Kidney epithelial cell (primary cell): ENCODE measurements at regions not wholly inside any gene's neighbourhood (a gene's known extent, or its start where the extent isn't known, plus 50 kb on each side); places are given as distances from the start of the nearest gene placed in this dataset.

ENCODE experiments used
- DNase-seq: peaks from one replicate; pipeline ENCODE4 v3.0.0-alpha.2; 2010; ENCODE audit warnings: low read depth
- H3K27me3 ChIP-seq: 2 replicates; pipeline ENCODE4 v1.6.0; 2011; ENCODE audit warnings: low read length; ENCODE audit not compliant: control insufficient read depth, insufficient read depth
- H3K36me3 ChIP-seq: 2 replicates; pipeline ENCODE4 v1.5.1; 2011; ENCODE audit warnings: low read length; ENCODE audit not compliant: control insufficient read depth, insufficient read depth
- H3K4me3 ChIP-seq: 2 replicates; pipeline ENCODE4 v1.5.1; 2011; ENCODE audit warnings: low read depth, mild to moderate bottlenecking, control low read depth, low read length
- TF ChIP-seq, protein P1 (sequence below): IDR thresholded peaks from 2 replicates; pipeline ENCODE4 v1.5.1; 2011; ENCODE audit warnings: mild to moderate bottlenecking, moderate library complexity, low read length, control low read depth, inconsistent platforms; ENCODE audit not compliant: insufficient read depth, poor library complexity, severe bottlenecking

DNA sequence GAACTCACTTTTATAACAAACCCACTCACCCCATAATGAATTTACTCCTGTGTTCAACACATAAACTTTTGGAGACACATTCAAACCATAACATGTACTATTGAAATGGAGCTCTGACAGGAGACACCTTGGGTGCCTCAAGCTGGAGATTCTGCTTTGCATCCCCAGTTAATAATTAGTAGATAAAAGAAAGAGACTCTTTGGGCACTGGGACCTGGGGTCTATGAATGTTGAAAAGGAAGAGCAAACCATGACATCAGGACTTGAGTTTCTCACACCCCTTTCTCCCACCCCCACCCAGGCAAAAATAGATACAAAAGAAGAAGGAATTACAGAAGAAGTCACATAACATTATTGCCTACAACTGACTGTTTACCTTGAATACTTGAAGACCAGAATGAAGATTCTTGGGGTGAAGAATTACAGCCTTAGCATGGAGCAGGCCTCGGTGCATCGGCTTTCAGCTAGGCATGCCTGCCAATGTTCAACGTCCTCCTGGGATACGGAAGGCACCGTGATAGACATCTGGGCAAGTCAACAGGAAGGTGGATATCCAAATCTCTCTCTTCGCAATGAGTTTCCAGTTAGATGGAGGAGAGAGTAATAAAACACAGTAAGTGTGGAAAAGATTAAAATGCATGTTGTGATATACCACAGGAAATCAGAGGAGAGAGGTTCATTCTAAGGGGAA is 316.0 kb downstream of the TRIML1 start:
- DNase-seq: no peak
- Histone ChIP-seq H3K27me3 (no peaks in the 10 kb centered on the region), H3K4me3 (no peak overlapping the region), H3K36me3 (no peaks in the 10 kb centered on the region)
- TF ChIP-seq, protein P1, sequence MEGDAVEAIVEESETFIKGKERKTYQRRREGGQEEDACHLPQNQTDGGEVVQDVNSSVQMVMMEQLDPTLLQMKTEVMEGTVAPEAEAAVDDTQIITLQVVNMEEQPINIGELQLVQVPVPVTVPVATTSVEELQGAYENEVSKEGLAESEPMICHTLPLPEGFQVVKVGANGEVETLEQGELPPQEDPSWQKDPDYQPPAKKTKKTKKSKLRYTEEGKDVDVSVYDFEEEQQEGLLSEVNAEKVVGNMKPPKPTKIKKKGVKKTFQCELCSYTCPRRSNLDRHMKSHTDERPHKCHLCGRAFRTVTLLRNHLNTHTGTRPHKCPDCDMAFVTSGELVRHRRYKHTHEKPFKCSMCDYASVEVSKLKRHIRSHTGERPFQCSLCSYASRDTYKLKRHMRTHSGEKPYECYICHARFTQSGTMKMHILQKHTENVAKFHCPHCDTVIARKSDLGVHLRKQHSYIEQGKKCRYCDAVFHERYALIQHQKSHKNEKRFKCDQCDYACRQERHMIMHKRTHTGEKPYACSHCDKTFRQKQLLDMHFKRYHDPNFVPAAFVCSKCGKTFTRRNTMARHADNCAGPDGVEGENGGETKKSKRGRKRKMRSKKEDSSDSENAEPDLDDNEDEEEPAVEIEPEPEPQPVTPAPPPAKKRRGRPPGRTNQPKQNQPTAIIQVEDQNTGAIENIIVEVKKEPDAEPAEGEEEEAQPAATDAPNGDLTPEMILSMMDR: no peak

DNA sequence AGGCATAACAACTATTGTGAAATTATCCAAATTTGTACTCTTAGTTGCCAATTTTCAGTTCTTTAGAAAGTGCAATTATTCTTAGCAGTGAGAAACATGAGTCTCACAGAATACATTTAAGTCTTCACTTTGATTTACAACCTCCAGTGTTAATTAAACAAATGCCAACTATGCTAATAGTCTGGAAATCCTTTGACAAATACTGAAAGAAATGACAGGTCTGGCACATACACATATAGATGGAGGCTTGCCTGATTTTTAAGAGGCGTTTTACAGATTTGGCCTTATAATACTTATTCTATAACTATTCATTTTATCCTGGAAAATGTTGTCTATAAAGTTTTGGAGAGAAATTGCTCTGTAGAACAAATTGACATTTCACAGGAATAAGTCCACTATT is 320.1 kb downstream of the TRIML1 start:
- DNase-seq: no peak
- Histone ChIP-seq H3K36me3 (no peaks in the 10 kb centered on the region), H3K27me3 (no peaks in the 10 kb centered on the region), H3K4me3 (no peak overlapping the region)
- TF ChIP-seq, protein P1: no peak

DNA sequence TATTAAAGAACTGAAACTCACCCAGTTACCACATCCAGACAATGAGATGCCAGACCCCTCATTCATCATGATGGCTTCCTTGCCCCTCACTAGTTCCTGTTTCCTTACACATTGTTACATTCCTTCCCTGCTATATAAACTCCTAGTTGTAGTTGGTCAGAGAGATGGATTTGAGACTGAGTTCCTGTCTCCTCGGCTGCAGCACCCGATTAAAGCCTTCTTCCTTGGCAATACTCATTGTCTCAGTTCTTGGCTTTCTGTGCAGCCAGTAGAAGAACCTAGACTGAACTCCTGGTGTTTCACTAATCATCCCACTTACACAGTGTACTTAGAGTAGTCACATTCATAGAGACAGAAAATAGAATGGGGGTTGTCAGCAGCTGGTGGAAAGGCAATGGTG is 324.7 kb downstream of the TRIML1 start:
- Histone ChIP-seq H3K27me3 (no peaks in the 10 kb centered on the region), H3K4me3 (no peak overlapping the region), H3K36me3 (no peaks in the 10 kb centered on the region)
- no peak for DNase-seq
- TF ChIP-seq, protein P1: no peak

DNA sequence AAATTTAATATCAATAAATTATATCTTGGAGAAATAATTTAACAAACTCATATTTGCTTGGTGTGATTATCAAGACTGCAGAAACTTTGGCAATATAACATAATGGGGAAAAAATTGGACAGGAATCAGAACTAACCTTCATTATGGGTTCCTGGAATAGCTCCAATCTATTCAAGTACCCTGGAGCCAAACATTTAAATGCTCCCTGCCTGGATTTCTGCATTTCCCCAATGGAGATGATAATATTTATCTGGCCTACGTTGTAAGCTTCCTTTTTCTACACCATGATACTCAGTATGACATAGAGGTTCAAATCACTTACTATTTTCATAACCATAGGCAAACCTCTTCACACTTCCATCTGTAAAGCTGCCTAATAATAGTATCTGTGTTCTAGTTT is 326.8 kb downstream of the TRIML1 start:
- no peak for DNase-seq
- Histone ChIP-seq H3K36me3 (no peaks in the 10 kb centered on the region), H3K27me3 (no peaks in the 10 kb centered on the region), H3K4me3 (no peak overlapping the region)
- TF ChIP-seq, protein P1: no peak

DNA sequence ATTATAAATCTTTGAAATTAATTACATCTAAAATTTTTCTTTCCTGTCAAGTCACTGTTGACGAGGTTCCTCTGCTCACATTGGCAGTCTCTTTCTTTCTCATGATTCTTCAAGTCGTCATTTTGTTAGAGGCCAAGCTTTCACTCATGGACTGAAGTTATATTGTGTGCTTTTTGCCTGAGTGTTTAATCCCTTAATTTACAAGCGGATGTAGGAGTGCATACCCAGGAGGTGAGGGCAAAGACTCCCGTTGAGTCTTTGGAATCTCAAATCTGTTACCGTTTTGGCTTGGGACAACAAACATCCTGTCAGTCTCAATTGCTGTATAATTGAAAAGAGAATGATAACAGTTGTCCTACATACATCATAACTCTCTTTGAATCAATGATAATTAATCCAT is 345.0 kb downstream of the TRIML1 start:
- Histone ChIP-seq H3K36me3 (no peaks in the 10 kb centered on the region), H3K27me3 (no peaks in the 10 kb centered on the region), H3K4me3 (no peak overlapping the region)
- TF ChIP-seq, protein P1: no peak
- DNase-seq: no peak

DNA sequence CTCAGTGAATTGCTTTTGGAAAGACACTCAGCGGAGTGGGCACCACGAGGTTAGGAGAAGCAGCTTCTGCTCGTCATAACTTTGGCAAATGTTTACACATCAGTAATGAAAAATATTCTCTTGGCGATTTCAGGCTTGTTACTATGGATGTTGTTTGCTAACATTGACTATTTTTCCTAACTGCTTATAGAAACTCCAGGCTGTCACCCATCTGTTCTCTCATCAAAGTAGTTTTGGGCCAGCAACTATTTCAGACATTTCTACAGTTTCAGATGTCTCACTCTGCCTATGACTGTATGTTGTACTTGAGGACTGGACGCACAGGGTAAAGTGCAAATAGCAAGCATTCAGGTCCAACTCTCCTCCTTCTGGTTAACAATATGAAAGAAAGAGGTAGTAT is 346.7 kb downstream of the TRIML1 start:
- TF ChIP-seq, protein P1: no peak
- no peak overlapping the region for H3K4me3 ChIP-seq
- H3K36me3 ChIP-seq: no peaks in the 10 kb centered on the region
- H3K27me3 ChIP-seq: no peaks in the 10 kb centered on the region
- DNase-seq: no peak
